ENCODE measurements at regions not wholly inside any gene's neighbourhood (a gene's known extent, or its start where the extent isn't known, plus 50 kb on each side); places are given as distances from the start of the nearest gene placed in this dataset.
"Not testable (repeated sequence)": the region's sequence is repeated elsewhere in the genome, so short reads cannot be mapped to it uniquely, and the experiment has no call there.

- intact Hi-C loops (cut with micrococcal nuclease), result not testable (repeated sequence)
Measured at GRCh38 chr5:136546441-136546840, 181.1 kb upstream of the TRPC7 start.

GRCh38 chr5:136545031-136545430, 179.7 kb upstream of the TRPC7 start:
- intact Hi-C loops (cut with micrococcal nuclease), result not testable (repeated sequence)

DNA sequence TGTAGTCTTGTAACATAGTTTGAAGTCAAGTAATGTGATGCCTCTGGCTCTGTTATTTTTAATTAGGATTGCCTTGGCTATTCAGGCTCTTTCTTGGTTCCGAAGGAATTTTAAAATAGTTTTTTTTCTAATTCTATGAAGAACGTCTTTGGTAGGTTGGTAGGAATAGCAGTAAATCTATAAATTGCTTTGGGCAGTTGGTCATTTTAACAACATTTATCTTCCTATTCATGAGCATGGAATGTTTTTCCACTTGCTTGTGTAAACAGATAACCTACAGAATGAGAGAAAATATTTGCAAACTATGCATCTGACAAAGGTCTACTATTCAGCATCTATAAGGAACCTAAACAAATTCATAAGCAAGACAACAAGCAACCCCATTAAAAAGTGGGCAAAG, 173.2 kb upstream of the TRPC7 start:
- intact Hi-C loops (cut with micrococcal nuclease), result no loop called here

GRCh38 chr5:136529081-136529480, 163.7 kb upstream of the TRPC7 start:
- intact Hi-C loops (cut with micrococcal nuclease), result no loop called here

DNA sequence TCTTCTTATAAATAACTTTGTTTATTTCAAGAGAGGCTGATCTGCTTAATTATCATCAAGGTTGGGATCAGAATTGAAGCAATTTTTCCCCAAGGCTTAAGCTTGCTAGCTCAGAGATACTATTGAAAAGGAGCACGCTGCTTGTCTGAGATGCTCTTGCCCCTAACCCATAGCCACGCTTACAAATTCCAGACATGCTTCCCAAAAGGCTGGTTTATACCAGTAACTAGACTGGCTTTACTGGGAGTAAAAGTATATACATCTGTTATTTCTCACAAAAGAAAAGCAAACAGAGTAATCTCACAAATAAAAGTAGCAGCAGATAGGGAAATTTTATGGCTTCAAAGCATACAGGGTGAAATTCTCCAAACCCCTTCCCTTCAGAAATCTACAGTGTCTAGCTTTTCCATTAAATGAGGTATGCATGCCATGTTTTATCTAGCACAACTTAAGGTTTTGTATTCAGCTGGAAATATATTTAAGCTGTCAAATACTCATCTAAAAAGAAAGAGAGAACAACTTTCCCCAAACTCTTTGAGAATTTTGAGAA, 163.2 kb upstream of the TRPC7 start:
- intact Hi-C loops (cut with micrococcal nuclease), result no loop called here

DNA sequence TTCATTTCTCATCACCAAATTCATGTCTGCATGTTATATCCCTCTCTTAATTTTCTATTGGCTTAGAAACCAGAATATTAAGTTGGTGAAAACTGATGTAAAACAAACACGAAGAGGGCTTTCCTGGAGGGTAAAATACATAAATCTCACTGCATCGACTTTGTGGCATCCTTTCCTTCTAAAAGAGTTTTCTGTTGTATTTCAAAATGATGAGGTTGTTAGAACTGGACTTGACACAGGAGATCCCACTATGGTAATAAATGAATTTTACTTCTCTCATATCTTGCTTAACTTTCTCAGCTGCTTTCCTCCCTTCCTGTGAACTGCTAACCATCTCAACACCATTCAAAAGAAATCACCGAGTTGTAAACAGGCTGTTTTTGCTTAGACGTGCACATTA, 162.0 kb upstream of the TRPC7 start:
- intact Hi-C loops (cut with micrococcal nuclease), result no loop called here

DNA sequence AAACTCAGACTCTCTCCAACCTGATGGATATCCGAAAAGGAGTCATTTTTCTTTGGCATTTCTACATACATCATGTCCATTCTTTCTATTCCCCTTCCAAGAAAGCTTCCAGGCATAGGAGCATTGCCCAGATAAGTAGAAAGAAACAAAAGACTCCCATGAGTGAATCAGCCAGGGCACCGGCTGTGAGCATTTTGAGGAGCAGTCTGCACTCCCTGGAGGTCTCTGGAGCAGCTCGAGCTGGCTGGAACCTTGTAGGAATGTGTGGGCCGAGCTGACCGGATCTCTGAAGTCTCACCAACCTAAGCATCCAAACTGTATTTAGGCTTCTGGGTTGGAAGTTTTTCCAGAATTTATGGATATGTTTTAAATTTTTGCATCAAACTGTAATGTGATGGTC, 161.4 kb upstream of the TRPC7 start:
- intact Hi-C loops (cut with micrococcal nuclease), result no loop called here

- intact Hi-C loops (cut with micrococcal nuclease), result no loop called here
Measured at GRCh38 chr5:136526021-136526420, 160.7 kb upstream of the TRPC7 start.

GRCh38 chr5:136525597-136525996, 160.3 kb upstream of the TRPC7 start:
- intact Hi-C loops (cut with micrococcal nuclease), result no loop called here

GRCh38 chr5:136522217-136522956, 157.0 kb upstream of the TRPC7 start:
- intact Hi-C loops (cut with micrococcal nuclease), result no loop called here

- intact Hi-C loops (cut with micrococcal nuclease), result no loop called here
Measured at GRCh38 chr5:136521696-136522095, 156.4 kb upstream of the TRPC7 start.

- intact Hi-C loops (cut with micrococcal nuclease), result no loop called here
Measured at GRCh38 chr5:136518814-136519213, 153.5 kb upstream of the TRPC7 start.

DNA sequence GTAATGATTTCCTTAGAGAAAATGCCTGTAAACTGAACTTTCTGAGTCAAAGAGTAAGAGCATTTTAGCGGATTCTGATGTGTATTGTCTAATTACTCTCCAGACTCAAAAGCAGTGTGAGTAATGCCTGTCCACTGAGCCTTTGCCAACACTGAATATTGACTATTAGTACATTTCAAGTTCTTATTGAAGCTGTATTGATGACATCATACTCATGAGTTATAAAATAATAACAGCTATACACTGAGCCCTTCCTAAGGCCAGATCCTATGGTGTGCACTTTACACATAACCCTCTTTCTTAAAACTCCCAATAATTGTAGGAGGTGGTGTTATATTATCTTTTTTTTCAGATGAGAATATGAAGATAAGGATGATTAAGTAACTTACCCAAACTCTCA, 152.8 kb upstream of the TRPC7 start:
- intact Hi-C loops (cut with micrococcal nuclease), result no loop called here

DNA sequence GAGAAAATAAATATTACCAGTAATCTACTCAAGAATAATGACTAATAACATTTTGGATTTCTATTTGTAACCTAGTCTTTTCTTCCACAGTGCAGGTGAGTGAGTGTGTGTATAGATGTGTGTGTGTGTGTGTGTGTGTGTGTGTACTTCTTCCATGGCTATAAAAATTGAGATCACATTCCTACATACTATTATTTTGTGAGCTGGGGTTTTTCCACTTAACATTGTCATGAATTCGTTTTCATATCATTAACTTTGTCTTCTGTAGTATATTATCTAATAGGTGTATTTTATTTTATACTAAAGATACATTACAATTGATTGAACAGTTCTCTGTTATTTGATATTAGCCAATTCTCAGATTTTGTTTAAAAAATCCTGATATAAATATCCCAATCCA, 152.4 kb upstream of the TRPC7 start:
- intact Hi-C loops (cut with micrococcal nuclease), result no loop called here

GRCh38 chr5:136516637-136517036, 151.3 kb upstream of the TRPC7 start:
- intact Hi-C loops (cut with micrococcal nuclease), result no loop called here

- intact Hi-C loops (cut with micrococcal nuclease), result no loop called here
Measured at GRCh38 chr5:136513430-136513829, 148.1 kb upstream of the TRPC7 start.

GRCh38 chr5:136511046-136511445, 145.7 kb upstream of the TRPC7 start:
- intact Hi-C loops (cut with micrococcal nuclease), result no loop called here

GRCh38 chr5:136510481-136510880, 145.1 kb upstream of the TRPC7 start:
- intact Hi-C loops (cut with micrococcal nuclease), result no loop called here

DNA sequence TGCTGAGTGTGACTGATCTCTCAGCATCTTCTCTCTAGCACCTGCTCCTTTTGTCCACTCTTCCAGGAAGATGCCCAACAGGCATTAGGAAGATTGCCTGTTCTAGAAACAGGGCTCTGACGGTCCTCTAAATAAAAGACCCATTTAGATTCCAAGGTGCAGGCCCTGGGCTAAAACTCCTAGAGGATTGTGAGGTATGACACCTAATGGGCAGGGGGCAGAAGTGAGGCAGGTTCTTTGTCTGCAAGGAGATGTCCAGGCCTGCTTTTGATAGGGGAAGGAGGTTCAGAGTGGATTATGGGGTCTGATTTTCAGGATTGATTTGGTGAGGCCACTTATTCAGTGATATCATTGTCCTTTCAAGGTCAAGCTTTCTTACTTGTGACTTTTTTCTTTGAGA, 140.8 kb upstream of the TRPC7 start:
- intact Hi-C loops (cut with micrococcal nuclease), result no loop called here

- intact Hi-C loops (cut with micrococcal nuclease), result no loop called here
Measured at GRCh38 chr5:136501133-136501532, 135.8 kb upstream of the TRPC7 start.

DNA sequence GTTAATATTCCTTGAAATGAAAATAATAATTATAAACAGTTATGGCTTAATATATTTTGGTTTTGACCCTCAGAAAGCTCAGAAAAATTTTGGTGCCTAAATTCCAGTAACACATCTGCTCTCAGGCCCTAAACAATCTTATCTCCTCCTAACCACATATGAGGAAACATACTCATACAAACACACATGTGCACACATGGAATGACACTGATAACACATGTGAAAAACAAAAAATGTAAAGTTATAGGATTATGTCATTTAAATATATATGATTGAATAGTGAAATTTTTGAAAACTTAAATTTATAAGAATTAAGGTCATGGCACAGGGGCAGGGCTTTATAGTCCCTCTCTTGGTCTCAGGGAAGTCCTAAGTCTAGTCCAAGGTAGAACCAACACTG, 127.2 kb upstream of the TRPC7 start:
- intact Hi-C loops (cut with micrococcal nuclease), result no loop called here

DNA sequence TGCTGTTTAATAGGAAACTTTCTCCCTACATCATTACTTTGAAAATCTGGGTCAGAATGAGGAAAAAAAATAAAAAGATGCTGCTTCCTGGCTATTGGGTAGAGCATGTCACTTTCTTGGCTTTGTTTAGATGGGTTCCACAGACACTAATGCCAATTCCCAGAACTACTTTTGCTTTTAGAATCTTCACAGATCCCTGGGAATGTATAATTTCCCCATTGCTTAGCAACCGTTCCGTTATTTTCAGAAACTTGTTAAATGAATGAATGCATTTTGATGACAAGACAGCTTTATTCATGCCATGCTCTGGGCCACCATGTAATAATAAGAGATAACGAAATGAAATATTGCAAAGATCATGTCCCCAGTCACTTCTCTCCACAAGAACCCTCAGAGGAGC, 126.5 kb upstream of the TRPC7 start:
- intact Hi-C loops (cut with micrococcal nuclease), result no loop called here

DNA sequence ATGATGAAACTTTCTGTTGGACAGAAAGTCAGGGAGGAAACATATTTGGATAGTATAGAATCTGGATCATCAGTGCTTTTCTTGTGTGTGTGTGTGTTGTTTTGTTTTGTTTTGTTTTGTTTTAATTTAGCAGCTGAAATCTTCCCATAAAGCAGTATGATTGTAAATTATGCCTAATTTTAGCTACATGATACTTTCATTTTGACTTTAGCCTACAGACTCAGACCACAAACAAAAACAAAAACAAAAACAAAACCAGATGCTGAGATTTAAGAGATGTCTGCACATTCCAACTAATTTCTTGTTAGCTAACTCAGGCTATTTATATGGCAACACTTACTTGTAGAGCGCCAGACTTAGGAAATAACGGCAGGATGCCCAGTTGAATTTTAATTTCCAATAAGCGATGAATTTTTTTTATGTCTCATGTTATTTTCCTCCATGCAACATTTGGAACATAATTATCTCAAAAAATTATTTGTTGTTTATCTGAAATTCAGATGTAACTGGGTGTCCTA, 119.5 kb upstream of the TRPC7 start:
- intact Hi-C loops (cut with micrococcal nuclease), result no loop called here
